MV-4-11 (cell line): ENCODE measurements at regions not wholly inside any gene's neighbourhood (a gene's known extent, or its start where the extent isn't known, plus 50 kb on each side); places are given as distances from the start of the nearest gene placed in this dataset.

Source experiments
- DNase-seq: peaks from one replicate; lab custom pipeline; 2025; lab: John Stamatoyannopoulos, UW

- peak; percentile 84 for DNase-seq
Observed at GRCh38 chr3:141669434-141669833, 68.7 kb upstream of the RNF7 start.

DNA sequence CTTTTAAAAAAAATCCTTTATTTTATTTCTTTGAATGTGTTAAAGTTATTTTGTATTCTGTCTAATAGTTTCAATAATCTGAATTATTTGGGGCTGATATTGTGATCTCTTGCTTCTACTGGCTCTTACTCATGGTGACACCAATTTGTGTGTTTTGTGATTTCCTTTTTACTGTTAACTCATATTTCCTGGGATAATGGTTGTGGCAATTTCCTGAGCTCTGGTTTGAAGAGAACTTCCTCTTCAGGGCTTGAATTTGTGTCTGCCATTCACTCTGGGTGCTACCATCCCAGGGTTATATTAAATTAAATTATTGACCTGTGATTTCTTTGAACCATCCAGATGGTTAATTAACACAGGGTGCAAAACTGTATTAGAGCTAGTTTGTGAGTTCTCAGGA is 60.4 kb upstream of the RNF7 start:
- DNase-seq, result peak; percentile 70

GRCh38 chr3:141680620-141681389 is 57.3 kb upstream of the RNF7 start:
- DNase-seq, result peak; percentile 42

- DNase-seq, result no peak
Observed at GRCh38 chr3:141681390-141681780, 56.7 kb upstream of the RNF7 start.

GRCh38 chr3:141682007-141682406 is 56.1 kb upstream of the RNF7 start:
- no peak for DNase-seq

- no peak for DNase-seq
Observed at GRCh38 chr3:141682921-141683320, 55.2 kb upstream of the RNF7 start.

- DNase-seq, result no peak
Observed at GRCh38 chr3:141684758-141685157, 53.3 kb upstream of the RNF7 start.

DNA sequence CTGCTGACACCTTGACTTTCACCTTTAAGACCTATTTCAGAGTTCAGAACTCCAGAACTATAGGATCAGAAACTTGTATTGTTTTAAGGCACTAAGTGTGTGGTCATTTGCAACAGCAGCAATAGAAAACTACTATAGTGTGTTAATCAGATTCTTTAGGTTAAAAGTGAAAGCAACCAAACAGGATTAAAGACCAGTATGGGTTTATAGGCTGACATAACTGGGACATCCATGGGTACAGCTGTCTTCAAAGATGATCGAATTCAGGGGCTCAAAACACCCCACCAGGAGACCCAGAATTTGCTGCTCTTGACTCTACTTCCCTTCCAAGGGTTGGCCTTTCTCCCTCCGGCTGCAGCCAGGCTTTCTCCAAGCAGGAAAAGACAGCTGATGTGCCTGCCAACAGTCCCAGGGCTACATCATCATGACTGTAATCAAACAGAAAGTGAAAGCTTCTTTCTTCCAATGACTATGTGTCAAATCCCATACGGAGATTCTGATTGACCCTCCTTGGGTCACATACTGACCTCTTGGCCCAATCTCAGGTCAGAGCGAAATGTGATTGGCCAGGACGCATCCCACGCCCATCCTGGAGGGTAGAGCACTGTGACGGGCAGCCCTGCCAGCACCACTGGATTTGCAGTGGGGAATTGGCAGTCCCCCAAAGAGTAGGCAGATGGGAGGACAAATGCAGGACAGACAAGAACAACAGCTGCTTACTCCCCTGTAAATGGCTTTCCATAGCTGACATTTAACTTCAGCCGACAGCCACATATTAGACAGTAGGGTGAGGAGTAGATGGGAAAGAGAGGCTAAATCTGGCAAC is 51.4 kb upstream of the RNF7 start:
- peak; percentile 22 for DNase-seq
